PFSK-1 (cell line): ENCODE measurements at regions not wholly inside any gene's neighbourhood (a gene's known extent, or its start where the extent isn't known, plus 50 kb on each side); places are given as distances from the start of the nearest gene placed in this dataset.

Source experiments
- FOXP2 ChIP-seq: optimal IDR thresholded peaks from 2 replicates; pipeline ENCODE3; 2011; ENCODE audit warnings: borderline replicate concordance, control low read depth, inconsistent platforms; ENCODE audit not compliant: insufficient read depth; ENCODE audit errors: extremely low read length, extremely low read depth
- POLR2AphosphoS5 ChIP-seq: IDR thresholded peaks from 2 replicates; pipeline ENCODE4 v1.6.1; 2012; ENCODE audit warnings: low read depth, mild to moderate bottlenecking, control low read depth, low read length, moderate library complexity
- REST ChIP-seq, 2 experiments: IDR thresholded peaks; 2 replicates each; pipeline versions ENCODE4 v1.6.1 to v1.8.0; 2011 to 2012; ENCODE audit warnings: low read depth in 2 of 2, low read length in 2 of 2, control low read depth in 1 of 2, inconsistent platforms in 1 of 2, mild to moderate bottlenecking in 1 of 2, moderate library complexity in 1 of 2; ENCODE audit not compliant: insufficient read depth in 1 of 2
- SIN3A ChIP-seq: IDR thresholded peaks from 2 replicates; pipeline ENCODE4 v1.6.1; 2012; ENCODE audit warnings: mild to moderate bottlenecking, low read length, moderate library complexity, borderline replicate concordance; ENCODE audit not compliant: insufficient read depth
- TAF1 ChIP-seq: IDR thresholded peaks from 2 replicates; pipeline ENCODE4 v1.6.1; 2012; ENCODE audit warnings: low read length, control low read depth, borderline replicate concordance; ENCODE audit not compliant: insufficient read depth

- TF ChIP-seq REST (IDR thresholded peaks at IDR 0.05; ENCODE audit: insufficient read depth in 1 of 2, low read depth in 2 of 2, low read length in 2 of 2) (no peak), POLR2AphosphoS5 (no peak), TAF1 (no peak), SIN3A (no peak), FOXP2 (no peak)
Observed at GRCh38 chr12:29863665-29864064, 79.9 kb upstream of the TMTC1 start.
